HCT116 (cell line): ENCODE measurements at regions not wholly inside any gene's neighbourhood (a gene's known extent, or its start where the extent isn't known, plus 50 kb on each side); places are given as distances from the start of the nearest gene placed in this dataset.

Experiments
- CEBPB ChIP-seq: IDR thresholded peaks from 2 replicates; pipeline ENCODE4 v1.6.1; 2012; ENCODE audit warnings: low read depth
- CTCF ChIP-seq, 3 experiments: fragments of 200-600 bp in 1 of 3; sonication (generic) in 1 of 3; IDR thresholded peaks in 2 of 3; conservative IDR thresholded peaks in 1 of 3; 2 replicates each; pipeline ENCODE4 v1.5.1; 2012 to 2017; ENCODE audit warnings: low read depth in 2 of 3, low read length in 2 of 3, antibody characterized with exemption in 1 of 3, borderline replicate concordance in 1 of 3, control low read depth in 1 of 3, mild to moderate bottlenecking in 1 of 3, mixed read lengths in 1 of 3, mixed run types in 1 of 3, moderate library complexity in 1 of 3; ENCODE audit not compliant: insufficient read depth in 1 of 3
- EZH2 ChIP-seq: fragments of 200-600 bp; sonication (generic); IDR thresholded peaks from 2 replicates; pipeline ENCODE4 v1.6.1; 2017; ENCODE audit warnings: antibody characterized with exemption, mixed run types
- EZH2phosphoT487 ChIP-seq: fragments of 200-600 bp; IDR thresholded peaks from 2 replicates; pipeline ENCODE4 v1.6.1; 2018; ENCODE audit warnings: antibody characterized with exemption, borderline replicate concordance
- POLR2A ChIP-seq: IDR thresholded peaks from 2 replicates; pipeline ENCODE4 v1.7.0; 2011; ENCODE audit warnings: borderline replicate concordance; ENCODE audit not compliant: insufficient read depth, insufficient read length; ENCODE audit errors: extremely low read depth
- POLR2AphosphoS5 ChIP-seq: IDR thresholded peaks from 2 replicates; pipeline ENCODE4 v1.6.1; 2011; ENCODE audit warnings: mild to moderate bottlenecking, low read depth, low read length, moderate library complexity
- REST ChIP-seq: IDR thresholded peaks from 2 replicates; pipeline ENCODE4 v1.6.1; 2012; ENCODE audit warnings: low read depth
- SP1 ChIP-seq: IDR thresholded peaks from 2 replicates; pipeline ENCODE4 v1.6.1; 2012; ENCODE audit warnings: low read depth
- ZBTB33 ChIP-seq: IDR thresholded peaks from 2 replicates; pipeline ENCODE4 v1.6.1; 2011; ENCODE audit warnings: mild to moderate bottlenecking, low read length, moderate library complexity; ENCODE audit not compliant: insufficient replicate concordance; ENCODE audit errors: extremely low read depth

GRCh38 chr2:239869272-239870155 is 155.6 kb downstream of the NDUFA10 start:
- TF ChIP-seq EZH2phosphoT487 (no peak), REST (no peak), CTCF (IDR thresholded peaks at IDR 0.05 in 2 of 3, conservative IDR thresholded peaks at IDR 0.05 in 1 of 3; ENCODE audit: borderline replicate concordance in 1 of 3, insufficient read depth in 1 of 3, low read depth in 2 of 3, low read length in 2 of 3) (no peak), POLR2A (no peak), CEBPB (no peak), SP1 (no peak), ZBTB33 (no peak), POLR2AphosphoS5 (no peak), EZH2 (no peak)
